CD4-positive, alpha-beta T cell (primary cell): ENCODE measurements at regions not wholly inside any gene's neighbourhood (a gene's known extent, or its start where the extent isn't known, plus 50 kb on each side); places are given as distances from the start of the nearest gene placed in this dataset.

Experiments used
- ATAC-seq: fragments of 200-7000 bp; cut with Tn5 transposase; one replicate; pipeline ENCODE4 v1.10.0; 2022; ENCODE audit warnings: mild to moderate bottlenecking; ENCODE audit not compliant: poor library complexity
- CTCF ChIA-PET: fragments of 350-600 bp; sonication (Branson Sonifier 250); formaldehyde crosslinking; loops from one replicate; lab custom pipeline; 2021; ENCODE audit warnings: antibody characterized with exemption, inconsistent platforms; lab: Charles Lee
- POLR2A ChIA-PET: fragments of 350-600 bp; sonication (Branson Sonifier 250); formaldehyde crosslinking; loops from one replicate; lab custom pipeline; 2021; ENCODE audit warnings: antibody characterized with exemption, inconsistent platforms; lab: Charles Lee
- DNase-seq, 14 experiments: peaks; one replicate each; pipeline ENCODE4 v3.0.0-alpha.2; 2013 to 2020; ENCODE audit warnings: mixed read lengths in 2 of 14
- H3K27ac ChIP-seq, 2 donors: one replicate each; pipeline versions ENCODE4 v1.5.1 to v1.7.0; 2013; ENCODE audit warnings: low read length in 2 of 2, low read depth in 1 of 2, mild to moderate bottlenecking in 1 of 2
- H3K27me3 ChIP-seq, 2 experiments: 1 replicate in 1 of 2; 2 replicates in 1 of 2; pipeline versions ENCODE4 v1.6.1 to v1.7.0; 2013; ENCODE audit warnings: low read length in 2 of 2, control low read depth in 1 of 2, mild to moderate bottlenecking in 1 of 2, moderate library complexity in 1 of 2; ENCODE audit not compliant: insufficient read depth in 2 of 2, control insufficient read depth in 1 of 2
- H3K36me3 ChIP-seq: one replicate; pipeline ENCODE4 v1.6.1; 2013; ENCODE audit warnings: low read length, control low read depth; ENCODE audit not compliant: insufficient read depth
- H3K4me1 ChIP-seq: one replicate; pipeline ENCODE4 v1.6.1; 2013; ENCODE audit warnings: low read length, control low read depth; ENCODE audit not compliant: insufficient read depth
- H3K4me3 ChIP-seq: one replicate; pipeline ENCODE4 v1.5.1; 2013; ENCODE audit warnings: mild to moderate bottlenecking, low read length, moderate library complexity
- H3K9me3 ChIP-seq, 2 experiments: 1 replicate in 1 of 2; 2 replicates in 1 of 2; pipeline versions ENCODE4 v1.6.1 to v1.7.0; 2013; ENCODE audit warnings: low read length in 2 of 2, mild to moderate bottlenecking in 2 of 2, control low read depth in 1 of 2, moderate library complexity in 1 of 2; ENCODE audit not compliant: control insufficient read depth in 1 of 2, insufficient read depth in 1 of 2
- H3K27ac Mint-ChIP-seq: one replicate; pipeline ENCODE4 v1.8.0; 2020; ENCODE audit warnings: mixed read lengths
- H3K27me3 Mint-ChIP-seq: one replicate; pipeline ENCODE4 v1.8.0; 2021; ENCODE audit warnings: mixed read lengths
- H3K36me3 Mint-ChIP-seq: one replicate; pipeline ENCODE4 v1.8.0; 2021; ENCODE audit warnings: low read depth, mixed read lengths
- H3K4me1 Mint-ChIP-seq: one replicate; pipeline ENCODE4 v1.8.0; 2021; ENCODE audit warnings: low read depth, mixed read lengths
- H3K4me3 Mint-ChIP-seq: one replicate; pipeline ENCODE4 v1.8.0; 2020; ENCODE audit warnings: mild to moderate bottlenecking, mixed read lengths
- H3K9me3 Mint-ChIP-seq: one replicate; pipeline ENCODE4 v1.8.0; 2020; ENCODE audit warnings: mixed read lengths
- intact Hi-C, 2 experiments: fragments of 100-400 bp; cut with DNase I in 1 of 2; cut with micrococcal nuclease in 1 of 2; formaldehyde crosslinking; loops; one replicate each; pipeline versions ENCODE4 v1.15.1 to v1.9.0; 2023 to 2025; cut with DNase I, micrococcal nuclease
- TF ChIP-seq, protein P1 (sequence below): fragments of 200-600 bp; IDR thresholded peaks from one replicate; pipeline ENCODE4 v1.8.0; 2022; ENCODE audit warnings: antibody characterized with exemption, mild to moderate bottlenecking

DNA sequence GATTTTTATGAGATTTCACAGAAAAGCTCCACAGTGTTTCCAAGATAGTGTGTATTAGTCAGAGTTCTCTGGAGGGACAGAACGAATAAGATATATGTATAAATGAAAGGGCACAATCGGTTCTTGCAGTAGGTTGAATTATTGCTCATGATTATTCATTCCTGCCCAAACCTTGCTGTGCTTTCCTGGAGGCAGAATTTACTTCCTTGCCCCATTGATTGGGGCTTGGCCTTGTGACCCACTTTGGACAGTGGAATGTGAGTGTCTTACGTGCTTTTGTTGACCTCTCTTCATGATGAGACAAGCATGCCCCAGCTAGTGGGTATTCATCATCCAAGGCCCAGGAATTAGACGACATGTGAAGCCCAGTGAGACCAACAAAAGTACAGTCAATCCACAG is 53.0 kb upstream of the ABCB5 start:
- Mint-ChIP-seq H3K27me3 (no peaks in the 10 kb centered on the region), H3K9me3 (no peaks in the 10 kb centered on the region), H3K4me1 (no peaks in the 10 kb centered on the region), H3K4me3 (no peak overlapping the region), H3K36me3 (no peaks in the 10 kb centered on the region), H3K27ac (no peak overlapping the region)
- no peak overlapping the region for H3K4me3 ChIP-seq
- H3K36me3 ChIP-seq: no peaks in the 10 kb centered on the region
- no peaks in the 10 kb centered on the region for H3K4me1 ChIP-seq
- ATAC-seq (no peak), DNase-seq (no peak)
- TF ChIP-seq, protein P1, sequence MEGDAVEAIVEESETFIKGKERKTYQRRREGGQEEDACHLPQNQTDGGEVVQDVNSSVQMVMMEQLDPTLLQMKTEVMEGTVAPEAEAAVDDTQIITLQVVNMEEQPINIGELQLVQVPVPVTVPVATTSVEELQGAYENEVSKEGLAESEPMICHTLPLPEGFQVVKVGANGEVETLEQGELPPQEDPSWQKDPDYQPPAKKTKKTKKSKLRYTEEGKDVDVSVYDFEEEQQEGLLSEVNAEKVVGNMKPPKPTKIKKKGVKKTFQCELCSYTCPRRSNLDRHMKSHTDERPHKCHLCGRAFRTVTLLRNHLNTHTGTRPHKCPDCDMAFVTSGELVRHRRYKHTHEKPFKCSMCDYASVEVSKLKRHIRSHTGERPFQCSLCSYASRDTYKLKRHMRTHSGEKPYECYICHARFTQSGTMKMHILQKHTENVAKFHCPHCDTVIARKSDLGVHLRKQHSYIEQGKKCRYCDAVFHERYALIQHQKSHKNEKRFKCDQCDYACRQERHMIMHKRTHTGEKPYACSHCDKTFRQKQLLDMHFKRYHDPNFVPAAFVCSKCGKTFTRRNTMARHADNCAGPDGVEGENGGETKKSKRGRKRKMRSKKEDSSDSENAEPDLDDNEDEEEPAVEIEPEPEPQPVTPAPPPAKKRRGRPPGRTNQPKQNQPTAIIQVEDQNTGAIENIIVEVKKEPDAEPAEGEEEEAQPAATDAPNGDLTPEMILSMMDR: no peak
- H3K27ac ChIP-seq: no peak overlapping the region
- intact Hi-C loops: no loop called here
- peaks cover 0 to 14% of the 10 kb centered on the region in 2 experiments for H3K9me3 ChIP-seq
- ChIA-PET CTCF (interaction anchor here (0.8 kb wide), 1 partner anchor 8 kb away, joined by 3 read pairs; no protein-coding TSS in a partner anchor), POLR2A (no interaction called here)
- H3K27me3 ChIP-seq: no peaks in the 10 kb centered on the region
